Body of pancreas (tissue), 4 donors: ENCODE measurements at regions not wholly inside any gene's neighbourhood (a gene's known extent, or its start where the extent isn't known, plus 50 kb on each side); places are given as distances from the start of the nearest gene placed in this dataset.

Source experiments
- ATAC-seq: fragments of 150-250 bp; one replicate; pipeline ENCODE4 v1.9.1; 2016
- DNase-seq, 4 donors: peaks; one replicate each; pipeline ENCODE4 v3.0.0-alpha.2; 2019
- H3K27ac ChIP-seq, 4 donors: fragments of 200-600 bp; sonication (generic); 1 replicate in 3 of 4; 2 replicates in 1 of 4; pipeline versions ENCODE4 v1.5.1 to v1.6.1; 2016 to 2019; ENCODE audit warnings: mild to moderate bottlenecking in 1 of 4, mixed read lengths in 1 of 4, moderate library complexity in 1 of 4
- H3K27me3 ChIP-seq, 2 donors: fragments of 200-600 bp; sonication (generic); one replicate each; pipeline ENCODE4 v1.6.0; 2016; ENCODE audit warnings: mild to moderate bottlenecking in 1 of 2
- H3K36me3 ChIP-seq, 2 donors: fragments of 200-600 bp; sonication (generic); replicated peaks in 1 of 2; 2 replicates each; pipeline ENCODE4 v1.5.1; 2016; ENCODE audit warnings: low read depth in 2 of 2; ENCODE audit not compliant: insufficient read depth in 1 of 2
- H3K4me1 ChIP-seq: fragments of 200-600 bp; sonication (generic); one replicate; pipeline ENCODE4 v1.6.0; 2016
- H3K4me3 ChIP-seq, 2 donors: fragments of 200-600 bp; sonication (generic); 1 replicate in 1 of 2; 2 replicates in 1 of 2; pipeline ENCODE4 v1.5.1; 2016 to 2019
- H3K9me3 ChIP-seq, 3 donors: fragments of 200-600 bp; sonication (generic); 1 replicate in 2 of 3; 2 replicates in 1 of 3; pipeline ENCODE4 v1.5.1; 2016
- CTCF ChIP-seq, 7 experiments: fragments of 450-650 bp in 4 of 7; fragments of 200-600 bp in 3 of 7; sonication (generic) in 3 of 7; IDR thresholded peaks; one replicate each; pipeline ENCODE4 v1.5.1; 2016 to 2019; ENCODE audit warnings: antibody characterized with exemption in 7 of 7
- POLR2A ChIP-seq, 3 donors: fragments of 450-650 bp; IDR thresholded peaks; one replicate each; pipeline ENCODE4 v1.6.1; 2016; ENCODE audit warnings: antibody characterized with exemption in 3 of 3, mild to moderate bottlenecking in 2 of 3
- whole genome bisulfite sequencing, 2 donors: methylation state at CpG; one replicate each; pipeline ENCODE4 v1.1.5; 2017; 5-methylcytosine and 5-hydroxymethylcytosine counted together
- intact Hi-C: fragments of 100-400 bp; cut with DNase I; formaldehyde crosslinking; loops from one replicate; pipeline ENCODE4 v1.15.1; 2023

- H3K27ac ChIP-seq: no peak overlapping the region
- ATAC-seq (no peak), DNase-seq (no peak)
- H3K4me3 ChIP-seq: no peak overlapping the region
- TF ChIP-seq CTCF (IDR thresholded peaks at IDR 0.05): no peak
- no peak for TF ChIP-seq POLR2A (IDR thresholded peaks at IDR 0.05)
- no peaks in the 10 kb centered on the region for H3K4me1 ChIP-seq
- H3K27me3 ChIP-seq: no peaks in the 10 kb centered on the region
- intact Hi-C loops: no loop called here
- H3K9me3 ChIP-seq: no peaks in the 10 kb centered on the region
- no peaks in the 10 kb centered on the region for H3K36me3 ChIP-seq
Observed at GRCh38 chr3:99167071-99167470, 265.6 kb upstream of the DCBLD2 start.

GRCh38 chr3:99163314-99163713, 261.8 kb upstream of the DCBLD2 start:
- Histone ChIP-seq H3K4me3 (no peak overlapping the region), H3K4me1 (no peaks in the 10 kb centered on the region), H3K27me3 (no peaks in the 10 kb centered on the region), H3K36me3 (no peaks in the 10 kb centered on the region), H3K9me3 (peaks cover 0 to 16% (median 0%) of the 10 kb centered on the region in 3 donors), H3K27ac (no peak overlapping the region)
- no peak for DNase-seq
- WGBS, 2 donors: 56 to 58% methylated on average over 1 to 3 of the region's 3 CpGs
- TF ChIP-seq POLR2A (IDR thresholded peaks at IDR 0.05) (no peak), CTCF (IDR thresholded peaks at IDR 0.05) (no peak)
- no peak for ATAC-seq
- intact Hi-C loops: no loop called here

- no peak overlapping the region for H3K27ac ChIP-seq
- TF ChIP-seq POLR2A (IDR thresholded peaks at IDR 0.05) (no peak), CTCF (IDR thresholded peaks at IDR 0.05) (no peak)
- no peak overlapping the region for H3K4me3 ChIP-seq
- ATAC-seq (no peak), DNase-seq (no peak)
- H3K4me1 ChIP-seq: no peaks in the 10 kb centered on the region
- no peaks in the 10 kb centered on the region for H3K36me3 ChIP-seq
- no peaks in the 10 kb centered on the region for H3K27me3 ChIP-seq
- H3K9me3 ChIP-seq: peaks cover 0 to 16% (median 0%) of the 10 kb centered on the region in 3 donors
- intact Hi-C loops: no loop called here
Observed at GRCh38 chr3:99159220-99159762, 257.8 kb upstream of the DCBLD2 start.

GRCh38 chr3:99145031-99145430, 243.5 kb upstream of the DCBLD2 start:
- H3K4me3 ChIP-seq: no peak overlapping the region
- ATAC-seq: no peak
- DNase-seq: no peak
- H3K27me3 ChIP-seq: no peaks in the 10 kb centered on the region
- H3K9me3 ChIP-seq: no peaks in the 10 kb centered on the region
- TF ChIP-seq POLR2A (IDR thresholded peaks at IDR 0.05) (no peak), CTCF (IDR thresholded peaks at IDR 0.05) (no peak)
- H3K4me1 ChIP-seq: no peaks in the 10 kb centered on the region
- no peaks in the 10 kb centered on the region for H3K36me3 ChIP-seq
- H3K27ac ChIP-seq: no peak overlapping the region
- WGBS, 2 donors: 39 to 45% methylated on average over 1 of the region's 1 CpG
- intact Hi-C loops: no loop called here

GRCh38 chr3:99143493-99143892, 242.0 kb upstream of the DCBLD2 start:
- H3K27me3 ChIP-seq: no peaks in the 10 kb centered on the region
- no peak for ATAC-seq
- no peak for DNase-seq
- no peaks in the 10 kb centered on the region for H3K9me3 ChIP-seq
- intact Hi-C loops: no loop called here
- no peaks in the 10 kb centered on the region for H3K36me3 ChIP-seq
- H3K4me1 ChIP-seq: no peaks in the 10 kb centered on the region
- WGBS, 2 donors: 35 to 39% methylated on average over 3 of the region's 3 CpGs
- TF ChIP-seq CTCF (IDR thresholded peaks at IDR 0.05) (no peak), POLR2A (IDR thresholded peaks at IDR 0.05) (no peak)
- no peak overlapping the region for H3K4me3 ChIP-seq
- no peak overlapping the region for H3K27ac ChIP-seq
